HG02885 (cell line): ENCODE measurements at regions not wholly inside any gene's neighbourhood (a gene's known extent, or its start where the extent isn't known, plus 50 kb on each side); places are given as distances from the start of the nearest gene placed in this dataset.

Experiments used
- ATAC-seq: cut with Tn5 transposase; IDR thresholded peaks from one replicate; pipeline ENCODE4 v1.9.1; 2021; ENCODE audit warnings: mild to moderate bottlenecking; ENCODE audit not compliant: unreplicated experiment, poor library complexity

DNA sequence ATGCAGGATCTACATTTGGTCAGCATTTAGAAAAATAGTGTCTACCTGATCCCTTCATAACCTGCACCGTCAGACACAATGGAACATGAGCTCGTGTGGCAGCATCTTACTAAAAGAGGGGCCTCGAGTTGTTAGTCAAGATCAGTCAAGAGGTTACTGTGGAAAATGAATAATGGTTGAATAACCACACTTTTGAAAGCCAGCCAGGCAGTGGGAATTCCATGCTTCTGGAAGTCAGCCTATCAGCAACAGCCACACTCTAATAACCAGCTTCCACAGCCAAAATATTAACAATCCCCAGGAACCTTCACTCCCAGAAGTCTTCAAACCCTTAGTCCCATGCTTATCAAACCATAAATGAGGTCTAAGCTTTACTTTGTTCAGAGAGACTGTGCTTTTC lies 234.3 kb downstream of the HS3ST1 start:
- no peak for ATAC-seq

DNA sequence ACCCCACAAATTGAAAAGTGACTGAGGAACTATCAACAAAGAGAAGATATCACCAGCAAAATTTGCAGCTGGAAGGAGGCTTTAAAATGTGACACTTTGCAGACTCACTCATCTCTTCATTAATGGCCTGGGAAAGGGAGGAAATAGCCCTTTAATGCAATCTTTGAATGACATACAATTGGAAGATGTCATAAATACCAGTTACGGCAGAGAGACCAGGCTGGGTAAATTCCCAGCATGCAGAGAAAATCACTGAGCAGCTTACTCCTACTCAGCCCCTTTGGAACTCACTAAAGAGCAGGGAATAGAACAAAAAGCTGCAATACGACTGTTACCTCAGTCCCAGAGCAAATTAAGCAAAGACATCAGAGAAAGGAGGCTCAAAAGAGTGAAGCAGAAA lies 238.9 kb downstream of the HS3ST1 start:
- no peak for ATAC-seq

DNA sequence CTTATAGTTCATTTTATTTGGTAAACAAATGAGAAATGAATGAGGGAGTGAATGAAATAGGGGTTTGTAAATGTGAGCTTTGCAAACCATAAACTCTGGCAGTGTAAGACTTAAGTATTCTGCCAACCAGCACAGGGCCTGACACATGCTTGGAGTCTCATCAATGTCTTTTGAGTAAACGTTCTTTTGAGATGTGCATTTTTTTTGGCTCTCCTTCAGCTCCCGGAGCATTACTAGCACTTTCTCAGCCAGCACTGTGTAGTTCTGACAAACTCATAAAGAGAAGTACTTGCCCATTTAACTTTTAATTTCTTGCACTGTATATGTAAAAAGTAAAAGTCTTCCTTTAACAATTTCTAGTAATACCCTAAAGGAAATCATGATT lies 245.3 kb downstream of the HS3ST1 start:
- ATAC-seq, result no peak

DNA sequence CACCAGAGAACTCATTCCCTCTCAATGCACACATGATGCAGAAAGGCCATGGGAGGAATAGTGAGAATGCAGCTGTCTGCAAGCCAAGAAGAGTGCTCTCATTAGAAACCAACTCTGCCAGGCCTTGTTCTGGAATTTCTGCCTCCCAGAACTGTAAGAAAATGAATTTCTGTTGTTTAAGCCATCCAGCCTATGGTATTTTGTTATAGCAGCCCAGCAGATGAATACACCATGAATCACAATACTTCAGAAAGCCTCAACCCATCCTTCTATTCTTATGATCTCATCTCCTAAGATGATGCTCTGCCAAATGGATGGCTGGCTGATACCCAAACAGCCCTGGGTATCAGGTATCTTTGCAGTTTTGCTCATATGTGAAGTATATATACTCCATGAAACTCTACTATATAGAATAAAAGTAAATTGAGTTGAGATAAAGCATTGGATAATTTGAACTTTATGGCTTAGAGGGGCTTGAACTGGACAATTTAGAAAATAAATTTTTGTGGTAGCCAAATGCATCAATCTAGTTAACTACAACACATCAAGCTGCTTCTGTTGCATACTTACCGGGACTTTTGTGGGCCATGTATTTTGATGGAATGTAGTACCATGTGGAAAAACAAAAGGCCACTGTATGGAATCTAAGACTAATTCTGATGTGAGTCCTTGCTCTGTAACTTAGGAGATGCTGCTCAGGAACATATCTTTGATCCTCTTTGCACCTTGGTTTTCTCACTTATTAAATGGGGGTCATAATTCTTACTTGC lies 245.9 kb downstream of the HS3ST1 start:
- ATAC-seq, result no peak

DNA sequence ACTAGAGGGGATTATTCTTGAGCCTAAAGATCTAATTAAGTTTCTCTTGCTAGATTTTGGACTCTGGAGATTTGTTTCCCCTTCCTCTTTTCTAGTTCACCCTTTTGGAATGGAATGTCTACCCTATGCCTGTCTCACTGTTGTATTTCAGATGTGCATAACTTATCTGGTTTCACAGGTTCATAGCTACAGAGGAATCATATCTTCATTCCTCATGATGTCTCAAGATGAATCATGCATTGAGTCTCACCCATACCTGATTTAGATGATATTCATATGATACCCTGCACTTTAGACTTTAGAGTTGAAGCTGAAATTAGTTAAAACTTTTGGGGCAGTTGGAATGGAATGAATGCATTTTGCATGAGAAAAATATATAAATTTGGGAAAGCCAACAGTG lies 246.7 kb downstream of the HS3ST1 start:
- ATAC-seq, result no peak

DNA sequence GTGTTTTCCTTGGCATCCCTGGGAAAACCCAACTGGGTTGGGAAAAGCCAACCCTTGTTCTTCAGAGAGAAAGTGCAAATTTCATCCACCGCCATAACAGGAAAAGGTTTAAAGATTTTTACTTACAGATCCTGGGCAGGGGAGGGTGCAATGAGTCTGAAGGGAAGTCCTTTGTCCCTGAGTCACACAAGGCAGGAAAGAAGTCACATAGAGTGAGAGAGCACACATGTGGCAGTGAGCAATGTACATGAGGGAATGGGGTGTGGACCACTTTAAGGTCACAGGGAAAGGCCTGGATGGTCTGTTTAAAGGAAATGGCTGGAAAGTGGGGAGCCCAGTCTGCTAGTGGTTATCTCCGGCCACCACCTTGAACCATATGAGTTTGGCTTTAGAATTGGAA lies 248.9 kb downstream of the HS3ST1 start:
- no peak for ATAC-seq

DNA sequence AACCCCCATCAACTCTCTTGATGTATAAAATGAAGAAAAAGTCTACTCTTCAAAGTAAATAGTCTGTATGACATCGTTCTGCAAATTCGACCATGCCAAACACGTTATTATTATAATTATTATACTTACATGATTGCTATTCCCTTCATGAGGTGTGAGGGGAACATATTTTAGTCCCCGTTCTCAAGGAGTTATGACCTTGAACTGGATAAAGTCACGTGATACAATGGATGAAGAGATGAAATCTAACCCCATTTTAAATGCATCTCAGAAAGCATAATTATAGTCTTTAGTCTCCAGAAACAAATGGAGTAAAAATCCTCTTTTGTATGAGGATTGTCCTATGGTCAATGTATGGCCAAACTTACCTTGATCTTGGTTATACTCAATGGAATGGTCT lies 250.3 kb downstream of the HS3ST1 start:
- no peak for ATAC-seq

DNA sequence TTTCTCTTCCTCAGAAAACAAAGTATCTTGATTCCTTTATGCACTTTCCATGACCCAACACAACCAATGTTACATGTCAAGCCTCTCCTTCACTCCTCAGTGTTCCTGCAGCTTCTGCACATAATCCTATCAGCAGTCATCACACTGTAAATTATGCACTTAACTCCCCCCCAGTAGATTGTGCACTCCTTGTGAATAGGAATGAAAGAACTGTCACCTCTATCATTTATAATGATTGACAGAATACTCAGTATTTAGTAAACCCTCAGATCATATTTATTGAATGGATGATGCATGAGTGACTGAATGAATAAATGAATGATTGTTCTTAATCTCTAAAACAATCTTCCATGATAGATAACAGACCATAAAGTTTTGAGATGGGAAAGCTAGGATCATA lies 253.3 kb downstream of the HS3ST1 start:
- ATAC-seq, result no peak

DNA sequence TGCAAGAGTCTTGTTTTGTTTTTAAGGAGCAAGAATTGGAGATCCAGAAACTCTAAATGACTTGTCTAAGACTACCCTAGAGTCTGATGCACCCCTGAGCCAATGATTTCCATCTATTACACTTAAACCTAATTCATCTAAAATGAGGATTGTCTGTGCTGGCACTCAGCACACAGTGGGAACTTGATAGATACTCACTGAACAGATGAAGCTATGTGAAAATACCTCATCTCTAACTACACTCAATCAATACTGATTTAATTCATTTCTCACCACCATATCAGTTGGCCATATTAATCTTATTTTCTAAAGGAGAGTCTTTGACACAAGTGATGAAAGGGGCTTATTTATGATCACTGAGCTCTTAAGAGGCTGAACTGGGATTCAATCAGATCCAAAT lies 262.1 kb downstream of the HS3ST1 start:
- no peak for ATAC-seq

DNA sequence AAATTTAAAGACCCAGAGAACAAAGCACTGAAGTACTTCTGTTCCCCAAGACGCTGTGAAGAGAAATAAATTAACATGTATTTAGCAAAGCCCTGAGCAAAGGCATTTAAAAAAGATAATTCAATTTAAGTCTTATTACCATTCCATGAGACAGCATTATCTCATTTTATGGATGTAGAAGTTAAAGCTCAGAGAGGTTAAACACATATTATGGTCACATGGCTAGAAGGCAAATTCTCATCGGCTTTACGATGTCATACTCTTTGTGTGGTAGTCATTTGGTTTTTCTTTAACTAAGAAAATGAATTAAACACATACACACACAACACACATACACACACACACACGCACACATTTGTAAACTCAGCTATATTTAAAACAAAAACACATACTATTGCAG lies 262.7 kb downstream of the HS3ST1 start:
- ATAC-seq, result no peak

DNA sequence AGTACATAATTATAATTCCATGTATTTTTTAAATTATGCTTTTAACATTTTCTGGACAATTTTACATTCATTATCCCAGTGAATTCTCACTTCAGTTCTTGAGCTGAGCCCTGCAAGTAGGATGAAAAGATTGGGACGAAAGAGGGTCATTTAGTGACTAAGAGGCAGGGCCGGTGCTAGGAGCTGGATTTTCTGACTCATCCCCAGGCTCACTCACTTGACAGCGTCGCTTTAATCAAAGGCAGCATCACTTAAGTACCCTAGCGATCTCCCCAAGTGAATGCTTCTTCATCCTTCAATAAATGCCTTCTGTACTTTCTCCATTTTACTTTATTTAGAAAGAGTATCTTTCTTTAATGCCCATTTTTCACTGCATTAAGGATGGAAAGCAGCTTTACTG lies 263.6 kb downstream of the HS3ST1 start:
- ATAC-seq, result no peak

DNA sequence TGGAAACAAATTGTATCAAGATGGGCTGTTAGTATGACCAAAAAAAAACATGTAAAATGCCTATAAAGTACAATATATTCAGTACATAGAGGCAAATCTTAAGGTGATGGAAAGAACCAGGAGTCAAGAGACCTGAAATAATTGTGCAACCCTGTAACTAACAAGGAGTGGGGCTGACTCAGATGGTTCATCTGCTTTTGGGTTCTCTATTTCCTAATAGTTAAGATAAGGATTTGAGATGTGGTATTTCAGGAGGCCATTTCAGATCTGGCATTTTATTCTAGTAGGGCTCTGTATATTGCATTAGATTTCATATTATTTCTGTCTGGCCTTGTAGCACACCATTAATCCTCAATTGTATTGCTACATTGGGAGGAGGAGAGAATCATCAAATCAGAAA lies 268.4 kb downstream of the HS3ST1 start:
- no peak for ATAC-seq

DNA sequence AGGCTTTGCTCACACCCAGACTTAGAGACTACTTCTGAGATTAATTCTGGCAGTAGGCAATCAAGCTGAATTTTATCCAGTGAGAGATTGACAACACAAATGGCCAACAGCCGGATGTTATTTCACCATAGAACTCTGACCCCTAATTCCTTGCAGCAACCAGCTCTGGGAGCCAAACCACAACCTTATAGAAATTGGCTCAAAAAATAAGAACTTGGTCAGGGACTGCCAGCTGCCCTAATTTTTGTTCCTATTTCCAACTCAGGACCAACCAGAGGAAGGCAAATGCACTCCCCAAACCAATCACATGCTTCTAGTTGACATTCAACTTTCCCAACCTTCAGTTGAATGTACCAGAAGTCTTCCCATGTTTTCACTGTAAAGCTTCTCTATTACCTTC lies 269.7 kb downstream of the HS3ST1 start:
- ATAC-seq, result no peak

DNA sequence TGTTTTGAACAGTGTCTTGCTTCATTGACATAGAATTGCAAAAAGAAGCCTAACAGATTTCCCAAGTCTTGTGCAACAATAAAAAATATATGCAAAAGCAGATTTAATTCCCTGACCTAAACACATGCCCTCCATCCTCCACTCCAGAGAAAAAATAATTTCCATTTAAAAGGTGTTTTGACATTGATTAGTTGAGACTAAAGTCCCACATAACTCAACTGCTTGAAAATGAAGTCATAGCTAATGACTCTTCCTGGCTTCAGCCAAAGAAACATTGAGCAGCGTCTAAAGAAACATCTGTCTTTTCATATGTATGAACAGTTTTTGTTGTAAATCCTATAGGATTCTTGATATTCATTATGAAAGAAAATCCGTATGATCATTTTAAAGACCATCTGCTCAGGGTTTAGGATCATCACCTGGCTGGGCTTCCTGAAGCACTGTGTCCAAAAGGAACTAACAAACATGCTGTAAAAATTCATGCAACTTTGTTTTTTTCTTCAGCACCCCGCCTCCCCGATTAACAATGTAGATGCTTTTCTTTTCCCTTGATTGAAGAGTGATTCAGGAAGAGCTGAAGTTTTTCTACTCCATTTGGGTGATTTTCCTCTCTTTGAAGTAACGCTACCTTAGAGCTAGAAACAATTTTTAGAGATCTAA lies 273.4 kb downstream of the HS3ST1 start:
- ATAC-seq, result no peak

DNA sequence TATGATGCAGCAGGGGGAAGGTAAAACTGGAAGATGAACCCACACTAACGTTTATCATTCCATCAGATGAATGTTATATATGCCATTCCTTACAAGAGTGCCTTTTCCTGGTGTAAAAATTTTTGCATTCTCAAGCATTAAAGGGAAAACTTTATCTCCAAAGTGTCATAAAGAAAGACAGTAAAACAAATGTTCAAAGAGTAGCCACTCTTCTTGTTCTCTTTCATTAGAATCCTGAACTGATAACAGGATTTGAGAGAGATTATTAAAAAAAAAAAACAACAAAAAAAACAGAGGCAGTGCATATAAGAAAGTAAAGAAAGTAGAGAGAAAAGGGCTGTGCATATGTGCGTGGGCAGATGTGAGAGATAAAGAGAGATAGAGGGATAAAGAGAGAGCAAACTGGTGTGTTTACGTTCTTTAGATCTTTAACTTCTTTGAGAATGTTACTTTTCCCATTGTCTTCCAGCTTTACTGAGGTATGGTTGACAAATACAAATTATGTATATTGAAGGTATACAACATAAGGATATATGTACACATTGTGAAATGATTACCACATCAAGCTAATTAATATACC lies 275.4 kb downstream of the HS3ST1 start:
- ATAC-seq, result no peak

DNA sequence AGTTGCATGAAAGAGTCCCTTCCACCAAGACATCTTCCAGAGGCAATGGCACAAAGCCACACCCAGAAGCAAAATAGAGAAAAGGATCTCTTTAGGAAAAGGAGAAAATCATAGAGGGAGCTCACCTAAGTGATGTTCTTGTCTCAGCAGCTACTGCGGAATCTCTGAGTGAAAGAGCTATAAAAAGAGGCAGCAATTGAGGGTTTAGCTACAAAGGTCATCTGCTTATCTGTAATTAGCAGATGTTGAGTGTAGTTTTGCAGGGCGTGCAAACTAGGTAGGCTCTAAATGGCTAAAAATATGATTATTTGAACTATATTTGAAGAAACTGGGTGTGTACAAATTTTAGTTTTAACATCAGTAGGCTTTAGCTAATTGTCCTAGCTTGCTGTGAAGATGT lies 276.0 kb downstream of the HS3ST1 start:
- ATAC-seq, result no peak

DNA sequence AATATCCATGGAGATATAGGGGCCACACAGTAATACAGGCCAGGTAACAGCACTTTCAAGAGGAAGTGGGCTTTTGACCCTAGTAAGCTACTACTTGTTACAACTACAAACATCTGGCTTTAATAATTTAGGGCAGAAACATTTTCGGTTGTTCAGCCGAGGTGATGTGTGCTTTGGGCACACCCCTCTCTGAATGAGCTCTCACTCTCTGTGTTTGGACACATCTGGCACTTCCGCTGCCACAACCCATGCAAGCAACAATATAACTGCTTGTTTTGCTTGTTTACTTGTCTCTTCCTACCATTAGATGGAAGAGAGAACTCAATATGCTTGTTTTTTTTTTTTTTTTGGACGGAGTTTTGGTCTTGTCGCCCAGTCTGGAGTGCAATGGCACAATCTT lies 277.2 kb downstream of the HS3ST1 start:
- ATAC-seq, result no peak

DNA sequence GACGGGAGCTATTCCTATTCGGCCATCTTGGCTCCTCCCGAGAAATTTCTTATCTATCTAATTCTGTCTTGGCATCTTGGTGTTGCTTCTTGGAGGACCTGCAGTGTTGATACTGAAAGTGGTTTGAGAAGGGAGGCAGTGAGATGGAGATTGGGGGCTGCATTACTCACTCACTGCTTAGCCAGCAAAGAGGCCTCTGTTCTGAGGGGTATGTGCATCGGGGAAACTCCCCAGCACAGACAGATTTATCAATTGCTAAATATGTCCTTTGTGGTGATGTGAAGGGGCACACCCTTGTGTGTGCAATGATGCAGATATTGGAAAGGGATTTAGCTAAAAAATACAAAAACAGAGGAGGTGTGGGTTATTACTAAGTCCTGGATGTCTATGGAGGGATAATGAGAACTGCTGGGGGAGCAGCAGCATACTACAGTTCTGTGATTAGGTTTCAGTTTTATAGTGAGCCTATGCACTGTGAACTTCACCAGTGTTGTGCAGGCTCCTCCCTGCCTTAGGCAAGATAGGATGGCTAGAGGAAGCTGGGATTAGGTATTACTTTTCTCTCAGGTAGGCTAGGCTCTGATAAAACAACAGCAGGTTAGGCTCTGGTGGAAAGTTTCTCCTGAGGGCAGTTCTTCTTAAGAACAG lies 279.0 kb downstream of the HS3ST1 start:
- ATAC-seq, result no peak

DNA sequence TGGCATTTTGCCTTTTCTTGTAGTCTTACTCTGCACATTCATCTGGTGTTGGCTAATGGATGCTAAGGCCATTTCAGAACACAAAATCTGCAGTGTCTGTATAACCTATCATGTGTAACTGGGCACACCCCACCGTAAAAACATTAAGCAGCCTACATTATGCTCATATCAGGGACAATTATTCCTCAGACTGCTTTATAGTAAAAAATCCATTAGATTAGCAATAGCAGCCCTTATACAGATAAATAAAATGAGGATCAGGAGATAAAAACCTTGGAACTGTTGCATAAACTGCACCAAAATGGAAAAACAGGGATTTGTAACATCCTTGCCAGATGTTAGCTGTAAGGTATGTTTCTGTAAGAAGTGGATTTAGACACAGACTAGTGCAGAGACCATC lies 288.8 kb downstream of the HS3ST1 start:
- no peak for ATAC-seq

DNA sequence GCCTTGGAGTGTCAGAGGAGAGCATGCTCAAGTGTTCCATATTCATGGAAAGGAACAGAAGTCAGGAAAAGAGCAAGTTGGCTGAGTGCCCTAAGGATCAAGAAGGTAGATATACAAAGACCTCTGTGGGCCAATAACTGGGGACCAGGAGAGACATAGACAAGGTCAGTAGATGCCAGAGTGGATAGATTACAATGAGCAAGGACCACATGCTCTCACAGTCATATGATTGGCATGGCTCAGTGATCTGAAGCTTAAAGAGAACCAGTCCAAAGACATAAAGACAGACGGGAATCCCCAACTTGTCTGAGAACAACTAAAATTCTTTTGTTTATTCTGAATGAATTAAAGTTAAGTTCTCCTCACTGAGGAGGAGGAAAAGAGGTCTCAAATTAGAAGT lies 289.7 kb downstream of the HS3ST1 start:
- peak; percentile 50 for ATAC-seq

DNA sequence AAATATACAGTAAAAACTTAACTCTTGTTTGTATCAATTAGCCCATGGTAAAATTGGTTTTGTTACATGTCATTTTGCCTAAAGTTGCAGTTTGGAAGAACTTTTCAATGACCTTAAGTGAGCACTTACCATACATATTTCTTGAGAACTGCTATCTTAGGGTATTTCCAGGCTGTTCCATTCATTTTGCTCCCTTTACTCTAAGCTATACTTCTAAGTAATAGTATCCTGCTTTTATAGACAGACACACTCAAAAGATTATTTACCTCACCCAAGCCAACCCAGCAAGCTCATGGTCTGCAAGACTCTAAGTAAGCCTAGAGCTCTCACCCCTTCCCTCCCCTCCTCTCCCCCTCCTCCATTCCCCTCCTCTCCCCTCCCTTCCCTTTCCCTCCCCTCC lies 294.0 kb downstream of the HS3ST1 start:
- no peak for ATAC-seq
